B cell (primary cell): ENCODE measurements at regions not wholly inside any gene's neighbourhood (a gene's known extent, or its start where the extent isn't known, plus 50 kb on each side); places are given as distances from the start of the nearest gene placed in this dataset.

ENCODE experiments used
- EZH2 ChIP-seq: IDR thresholded peaks from 2 replicates; pipeline ENCODE4 v1.6.1; 2012; ENCODE audit warnings: borderline replicate concordance, low read depth, mild to moderate bottlenecking, moderate library complexity, low read length; ENCODE audit not compliant: insufficient read depth, poor library complexity, severe bottlenecking
- TF ChIP-seq, protein P1 (sequence below): fragments of 200-600 bp; IDR thresholded peaks from one replicate; pipeline ENCODE4 v1.8.0; 2022; ENCODE audit warnings: antibody characterized with exemption, mild to moderate bottlenecking

DNA sequence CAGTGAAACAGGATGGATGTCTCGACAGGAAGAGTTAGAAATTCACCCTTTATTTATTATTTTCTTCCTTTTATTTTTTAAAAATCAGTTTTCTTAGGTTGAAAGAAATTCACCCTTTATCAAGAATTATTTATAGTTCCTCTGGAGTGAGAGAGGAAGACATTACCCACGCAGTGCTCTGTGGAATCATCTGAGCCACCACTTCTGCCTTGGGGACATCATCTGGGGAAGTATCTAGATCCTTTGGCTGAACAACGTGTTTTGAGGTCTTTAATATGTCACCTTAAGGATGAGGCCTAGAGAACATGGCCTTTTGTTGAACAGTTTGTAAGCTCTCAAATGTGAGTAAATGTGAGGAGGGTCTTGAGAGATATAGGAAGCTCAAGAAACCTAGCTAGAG is 183.3 kb downstream of the UTP18 start:
- TF ChIP-seq, protein P1, sequence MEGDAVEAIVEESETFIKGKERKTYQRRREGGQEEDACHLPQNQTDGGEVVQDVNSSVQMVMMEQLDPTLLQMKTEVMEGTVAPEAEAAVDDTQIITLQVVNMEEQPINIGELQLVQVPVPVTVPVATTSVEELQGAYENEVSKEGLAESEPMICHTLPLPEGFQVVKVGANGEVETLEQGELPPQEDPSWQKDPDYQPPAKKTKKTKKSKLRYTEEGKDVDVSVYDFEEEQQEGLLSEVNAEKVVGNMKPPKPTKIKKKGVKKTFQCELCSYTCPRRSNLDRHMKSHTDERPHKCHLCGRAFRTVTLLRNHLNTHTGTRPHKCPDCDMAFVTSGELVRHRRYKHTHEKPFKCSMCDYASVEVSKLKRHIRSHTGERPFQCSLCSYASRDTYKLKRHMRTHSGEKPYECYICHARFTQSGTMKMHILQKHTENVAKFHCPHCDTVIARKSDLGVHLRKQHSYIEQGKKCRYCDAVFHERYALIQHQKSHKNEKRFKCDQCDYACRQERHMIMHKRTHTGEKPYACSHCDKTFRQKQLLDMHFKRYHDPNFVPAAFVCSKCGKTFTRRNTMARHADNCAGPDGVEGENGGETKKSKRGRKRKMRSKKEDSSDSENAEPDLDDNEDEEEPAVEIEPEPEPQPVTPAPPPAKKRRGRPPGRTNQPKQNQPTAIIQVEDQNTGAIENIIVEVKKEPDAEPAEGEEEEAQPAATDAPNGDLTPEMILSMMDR, result no peak
- TF ChIP-seq EZH2, result no peak
